DOHH2 (cell line): ENCODE measurements at regions not wholly inside any gene's neighbourhood (a gene's known extent, or its start where the extent isn't known, plus 50 kb on each side); places are given as distances from the start of the nearest gene placed in this dataset.

Experiments
- EZH2phosphoT487 ChIP-seq: fragments of 200-600 bp; sonication (generic); IDR thresholded peaks from 2 replicates; pipeline ENCODE4 v1.6.1; 2017; ENCODE audit warnings: borderline replicate concordance, mild to moderate bottlenecking, antibody characterized with exemption, low read length, moderate library complexity, mixed read lengths
- TF ChIP-seq, protein P1 (sequence below): fragments of 200-600 bp; sonication (generic); IDR thresholded peaks from one replicate; pipeline ENCODE4 v1.5.1; 2014; ENCODE audit warnings: antibody characterized with exemption, mild to moderate bottlenecking, low read depth, low read length; ENCODE audit not compliant: poor library complexity, severe bottlenecking

DNA sequence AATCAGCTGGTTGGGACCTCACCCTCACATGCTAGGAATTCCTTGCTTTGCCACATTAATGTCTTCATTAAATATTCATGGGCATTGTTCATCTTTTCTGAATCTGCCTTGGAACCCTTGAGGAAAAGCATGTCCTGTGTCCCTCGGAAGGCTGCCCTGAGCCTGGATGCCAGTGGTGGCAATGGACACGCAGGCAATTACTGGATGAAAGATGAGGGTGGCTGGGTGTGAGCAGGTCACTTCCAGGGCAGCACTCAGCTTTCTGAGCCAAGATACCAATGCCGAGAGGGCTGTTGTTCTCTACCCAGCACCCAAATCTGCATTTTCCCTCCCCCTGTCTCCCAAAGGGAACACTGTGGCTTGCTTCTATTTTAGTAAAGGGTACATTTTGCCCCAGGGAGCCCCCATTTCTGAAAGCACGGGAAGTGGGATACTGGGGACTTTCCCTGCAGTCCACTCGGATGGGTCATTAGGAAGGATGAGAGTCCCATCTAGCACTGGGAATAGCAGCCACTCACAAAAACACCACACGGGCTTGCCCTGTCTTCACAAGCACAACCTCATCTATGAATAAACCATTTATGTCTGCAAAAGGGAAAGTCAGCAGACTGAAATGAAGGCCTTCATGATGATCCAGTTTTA is 234.8 kb downstream of the SOX11 start:
- TF ChIP-seq, protein P1, sequence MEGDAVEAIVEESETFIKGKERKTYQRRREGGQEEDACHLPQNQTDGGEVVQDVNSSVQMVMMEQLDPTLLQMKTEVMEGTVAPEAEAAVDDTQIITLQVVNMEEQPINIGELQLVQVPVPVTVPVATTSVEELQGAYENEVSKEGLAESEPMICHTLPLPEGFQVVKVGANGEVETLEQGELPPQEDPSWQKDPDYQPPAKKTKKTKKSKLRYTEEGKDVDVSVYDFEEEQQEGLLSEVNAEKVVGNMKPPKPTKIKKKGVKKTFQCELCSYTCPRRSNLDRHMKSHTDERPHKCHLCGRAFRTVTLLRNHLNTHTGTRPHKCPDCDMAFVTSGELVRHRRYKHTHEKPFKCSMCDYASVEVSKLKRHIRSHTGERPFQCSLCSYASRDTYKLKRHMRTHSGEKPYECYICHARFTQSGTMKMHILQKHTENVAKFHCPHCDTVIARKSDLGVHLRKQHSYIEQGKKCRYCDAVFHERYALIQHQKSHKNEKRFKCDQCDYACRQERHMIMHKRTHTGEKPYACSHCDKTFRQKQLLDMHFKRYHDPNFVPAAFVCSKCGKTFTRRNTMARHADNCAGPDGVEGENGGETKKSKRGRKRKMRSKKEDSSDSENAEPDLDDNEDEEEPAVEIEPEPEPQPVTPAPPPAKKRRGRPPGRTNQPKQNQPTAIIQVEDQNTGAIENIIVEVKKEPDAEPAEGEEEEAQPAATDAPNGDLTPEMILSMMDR, result no peak
- no peak for TF ChIP-seq EZH2phosphoT487
